H1 (cell line): ENCODE measurements at regions not wholly inside any gene's neighbourhood (a gene's known extent, or its start where the extent isn't known, plus 50 kb on each side); places are given as distances from the start of the nearest gene placed in this dataset.

Experiments
- CTCF ChIA-PET: fragments of 300-600 bp; sonication (Branson Sonifier 250); formaldehyde crosslinking; loops from one replicate; lab custom pipeline; 2021; ENCODE audit not compliant: partially characterized antibody; lab: Charles Lee
- POLR2A ChIA-PET: fragments of 300-600 bp; sonication (Branson Sonifier 250); formaldehyde crosslinking; loops from one replicate; lab custom pipeline; 2021; ENCODE audit warnings: inconsistent platforms; ENCODE audit not compliant: partially characterized antibody; lab: Charles Lee
- DNase-seq, 2 experiments: peaks; one replicate each; pipeline versions ENCODE4 v3.0.0 to v3.0.0-alpha.2; 2010 to 2022; ENCODE audit warnings: low spot score in 2 of 2, low read depth in 1 of 2, mixed read lengths in 1 of 2
- FAIRE-seq: peaks from 2 replicates; lab custom pipeline; 2011; peaks lifted over from hg19 to GRCh38; lab: Jason Lieb, UNC
- H2AFZ ChIP-seq: 2 replicates; pipeline ENCODE4 v1.8.1; 2012; ENCODE audit warnings: low read length, inconsistent platforms
- H2AK5ac ChIP-seq: 2 replicates; pipeline ENCODE4 v1.6.1; 2013; ENCODE audit warnings: low read depth, low read length
- H2BK120ac ChIP-seq: replicated peaks from 2 replicates; pipeline ENCODE3; 2013; ENCODE audit warnings: low read depth, low read length, inconsistent platforms
- H2BK12ac ChIP-seq: 2 replicates; pipeline ENCODE4 v1.6.1; 2013; ENCODE audit warnings: low read depth, low read length
- H2BK15ac ChIP-seq: 2 replicates; pipeline ENCODE4 v1.6.1; 2013; ENCODE audit warnings: low read length
- H2BK20ac ChIP-seq: 2 replicates; pipeline ENCODE4 v1.6.1; 2013; ENCODE audit warnings: low read length
- H2BK5ac ChIP-seq: 2 replicates; pipeline ENCODE4 v1.6.1; 2013; ENCODE audit warnings: low read depth, low read length
- H3K14ac ChIP-seq: 2 replicates; pipeline ENCODE4 v1.6.1; 2013; ENCODE audit warnings: inconsistent platforms; ENCODE audit not compliant: insufficient read length
- H3K18ac ChIP-seq: 2 replicates; pipeline ENCODE4 v1.6.1; 2013; ENCODE audit warnings: low read length; ENCODE audit errors: extremely low read depth
- H3K23ac ChIP-seq: 2 replicates; pipeline ENCODE4 v1.6.1; 2013; ENCODE audit warnings: inconsistent platforms; ENCODE audit not compliant: insufficient read length
- H3K23me2 ChIP-seq: 2 replicates; pipeline ENCODE4 v1.6.1; 2013; ENCODE audit warnings: low read depth, low read length
- H3K27ac ChIP-seq: 2 replicates; pipeline ENCODE4 v1.6.1; 2011; ENCODE audit warnings: low read depth, low read length, inconsistent platforms
- H3K27me3 ChIP-seq, 4 experiments: replicated peaks in 1 of 4; 1 replicate in 1 of 4; 2 replicates in 3 of 4; pipeline versions ENCODE4 v1.6.1 to v1.8.1; 2011 to 2013; ENCODE audit warnings: low read length in 3 of 4, mild to moderate bottlenecking in 3 of 4, inconsistent platforms in 2 of 4, mixed read lengths in 2 of 4, moderate library complexity in 1 of 4; ENCODE audit not compliant: control insufficient read depth in 3 of 4, insufficient read depth in 3 of 4; ENCODE audit errors: extremely low read depth in 1 of 4
- H3K36me3 ChIP-seq, 4 experiments: 2 replicates each; pipeline versions ENCODE4 v1.6.1 to v1.8.1; 2011 to 2013; ENCODE audit warnings: mild to moderate bottlenecking in 4 of 4, low read length in 3 of 4, moderate library complexity in 2 of 4, control low read depth in 1 of 4, inconsistent platforms in 1 of 4; ENCODE audit not compliant: insufficient read depth in 4 of 4, control insufficient read depth in 2 of 4
- H3K4ac ChIP-seq: replicated peaks from 2 replicates; pipeline ENCODE3; 2013; ENCODE audit warnings: low read length, low read depth, mixed read lengths, inconsistent platforms; ENCODE audit not compliant: insufficient read length
- H3K4me1 ChIP-seq, 4 experiments: replicated peaks in 1 of 4; 1 replicate in 1 of 4; 2 replicates in 3 of 4; pipeline versions ENCODE4 v1.6.1 to v1.8.1; 2011 to 2013; ENCODE audit warnings: low read length in 3 of 4, inconsistent platforms in 2 of 4, mixed read lengths in 1 of 4; ENCODE audit not compliant: insufficient read depth in 4 of 4, control insufficient read depth in 3 of 4
- H3K4me2 ChIP-seq, 2 experiments: 2 replicates each; pipeline versions ENCODE4 v1.6.1 to v1.8.1; 2011 to 2013; ENCODE audit warnings: low read depth in 2 of 2, low read length in 2 of 2, control low read depth in 1 of 2, inconsistent platforms in 1 of 2, mild to moderate bottlenecking in 1 of 2; ENCODE audit not compliant: insufficient read depth in 1 of 2
- H3K4me3 ChIP-seq, 4 experiments: fragments of 200-600, 300-600 bp in 1 of 4; sonication (generic), shearing (Covaris generic), sonication (Bioruptor Twin) in 1 of 4; 2 replicates each; pipeline versions ENCODE4 v1.5.1 to v1.8.1; 2011 to 2016; ENCODE audit warnings: low read length in 4 of 4, low read depth in 3 of 4, control low read depth in 2 of 4, inconsistent platforms in 2 of 4, mild to moderate bottlenecking in 2 of 4, mixed read lengths in 1 of 4, moderate library complexity in 1 of 4; ENCODE audit not compliant: insufficient read depth in 2 of 4; ENCODE audit errors: extremely low read depth in 1 of 4
- H3K56ac ChIP-seq: replicated peaks from 2 replicates; pipeline ENCODE3; 2013; ENCODE audit warnings: low read depth, mild to moderate bottlenecking, mixed read lengths, low read length, inconsistent platforms; ENCODE audit not compliant: insufficient read length
- H3K79me1 ChIP-seq: 2 replicates; pipeline ENCODE4 v1.6.1; 2013; ENCODE audit warnings: low read depth, low read length, control low read depth
- H3K79me2 ChIP-seq, 2 experiments: 2 replicates each; pipeline versions ENCODE4 v1.6.1 to v1.8.1; 2012 to 2013; ENCODE audit warnings: low read length in 2 of 2, mild to moderate bottlenecking in 2 of 2, inconsistent platforms in 1 of 2; ENCODE audit not compliant: insufficient read depth in 2 of 2, control insufficient read depth in 1 of 2
- H3K9ac ChIP-seq, 4 experiments: replicated peaks in 1 of 4; 1 replicate in 1 of 4; 2 replicates in 3 of 4; pipeline versions ENCODE4 v1.6.1 to v1.8.1; 2011 to 2013; ENCODE audit warnings: low read depth in 3 of 4, low read length in 3 of 4, control low read depth in 2 of 4, mild to moderate bottlenecking in 2 of 4, moderate library complexity in 2 of 4, inconsistent platforms in 1 of 4; ENCODE audit errors: extremely low read depth in 1 of 4
- H3K9me3 ChIP-seq, 2 experiments: 2 replicates each; pipeline versions ENCODE4 v1.6.1 to v1.8.1; 2012 to 2013; ENCODE audit warnings: mild to moderate bottlenecking in 2 of 2, moderate library complexity in 2 of 2, control low read depth in 1 of 2, inconsistent platforms in 1 of 2, low read depth in 1 of 2, low read length in 1 of 2, mixed read lengths in 1 of 2; ENCODE audit not compliant: insufficient read depth in 2 of 2
- H4K20me1 ChIP-seq, 2 experiments: replicated peaks in 1 of 2; 2 replicates each; pipeline versions ENCODE3 to v1.8.1; 2011 to 2013; ENCODE audit warnings: inconsistent platforms in 2 of 2, low read length in 2 of 2, mild to moderate bottlenecking in 1 of 2; ENCODE audit not compliant: insufficient read depth in 2 of 2, control insufficient read depth in 1 of 2
- H4K5ac ChIP-seq: 2 replicates; pipeline ENCODE4 v1.6.1; 2013; ENCODE audit warnings: low read length, low read depth, mixed read lengths, inconsistent platforms; ENCODE audit not compliant: insufficient read length
- H4K8ac ChIP-seq: 2 replicates; pipeline ENCODE4 v1.8.0; 2013; ENCODE audit warnings: mild to moderate bottlenecking, moderate library complexity, low read length, inconsistent platforms; ENCODE audit not compliant: insufficient read depth; ENCODE audit errors: extremely low read depth
- H4K91ac ChIP-seq: replicated peaks from 2 replicates; pipeline ENCODE3; 2013; ENCODE audit warnings: low read length, mixed read lengths, inconsistent platforms; ENCODE audit not compliant: insufficient read length
- CEBPB ChIP-seq: IDR thresholded peaks from 2 replicates; pipeline ENCODE4 v1.6.1; 2012; ENCODE audit warnings: low read depth, low read length
- CHD1 ChIP-seq: IDR thresholded peaks from 2 replicates; pipeline ENCODE4 v1.6.1; 2012; ENCODE audit warnings: low read depth, low read length, improper control_type of control experiment
- CHD2 ChIP-seq: IDR thresholded peaks from 2 replicates; pipeline ENCODE4 v1.6.1; 2012; ENCODE audit warnings: low read length, improper control_type of control experiment
- CREB1 ChIP-seq: IDR thresholded peaks from 2 replicates; pipeline ENCODE4 v1.6.1; 2012; ENCODE audit warnings: inconsistent platforms
- EGR1 ChIP-seq: IDR thresholded peaks from 2 replicates; pipeline ENCODE4 v1.6.1; 2011; ENCODE audit warnings: low read depth, low read length, borderline replicate concordance
- GABPA ChIP-seq: IDR thresholded peaks from 2 replicates; pipeline ENCODE4 v1.6.1; 2011; ENCODE audit warnings: mild to moderate bottlenecking, low read length, moderate library complexity, borderline replicate concordance; ENCODE audit not compliant: insufficient read depth
- JUN ChIP-seq: IDR thresholded peaks from 2 replicates; pipeline ENCODE4 v1.6.1; 2011; ENCODE audit warnings: low read depth, mild to moderate bottlenecking, improper control_type of control experiment, low read length
- JUND ChIP-seq: IDR thresholded peaks from 2 replicates; pipeline ENCODE4 v1.6.1; 2011; ENCODE audit warnings: mild to moderate bottlenecking, improper control_type of control experiment, low read length
- RBBP5 ChIP-seq: IDR thresholded peaks from 2 replicates; pipeline ENCODE4 v1.7.1; 2012; ENCODE audit warnings: low read depth, mild to moderate bottlenecking, inconsistent platforms, low read length, moderate library complexity, borderline replicate concordance
- SAP30 ChIP-seq: fragments of 300-600 bp; sonication (generic); IDR thresholded peaks from 2 replicates; pipeline ENCODE4 v1.7.1; 2012; ENCODE audit warnings: low read length, moderate library complexity, mild to moderate bottlenecking, inconsistent platforms; ENCODE audit not compliant: insufficient read depth, insufficient replicate concordance
- SIN3A ChIP-seq, 2 experiments: IDR thresholded peaks in 1 of 2; conservative IDR thresholded peaks in 1 of 2; 2 replicates each; pipeline ENCODE4 v1.6.1; 2011 to 2012; ENCODE audit warnings: low read length in 2 of 2, improper control_type of control experiment in 1 of 2, low read depth in 1 of 2, mild to moderate bottlenecking in 1 of 2
- SRF ChIP-seq: IDR thresholded peaks from 2 replicates; pipeline ENCODE4 v1.6.1; 2011; ENCODE audit warnings: mild to moderate bottlenecking, low read depth, low read length, moderate library complexity
- TAF1 ChIP-seq: IDR thresholded peaks from 2 replicates; pipeline ENCODE4 v1.6.1; 2011; ENCODE audit warnings: mild to moderate bottlenecking, low read depth, low read length
- TBP ChIP-seq: IDR thresholded peaks from 2 replicates; pipeline ENCODE4 v1.6.1; 2011; ENCODE audit warnings: low read depth, low read length, improper control_type of control experiment
- TCF12 ChIP-seq: IDR thresholded peaks from 2 replicates; pipeline ENCODE4 v1.6.1; 2011; ENCODE audit warnings: low read depth, mild to moderate bottlenecking, low read length
- WGBS, 2 experiments: shearing (Covaris generic) in 1 of 2; methylation state at CpG; one replicate each; pipeline versions ENCODE4 v1.1.6 to v1.1.7; 2013 to 2015; ENCODE audit warnings: low lambda C conversion rate in 2 of 2, mixed read lengths in 2 of 2, inconsistent platforms in 1 of 2, low coverage in 1 of 2, missing lambda C conversion rate in 1 of 2; ENCODE audit not compliant: insufficient replicate concordance in 2 of 2, insufficient coverage in 1 of 2, insufficient read length in 1 of 2; ENCODE audit errors: extremely low coverage in 1 of 2, missing lambda C conversion rate in 1 of 2; 5-methylcytosine and 5-hydroxymethylcytosine counted together
- TF ChIP-seq, protein P1 (sequence below): IDR thresholded peaks from 2 replicates; pipeline ENCODE4 v1.6.1; 2011; ENCODE audit warnings: low read length, improper control_type of control experiment

DNA sequence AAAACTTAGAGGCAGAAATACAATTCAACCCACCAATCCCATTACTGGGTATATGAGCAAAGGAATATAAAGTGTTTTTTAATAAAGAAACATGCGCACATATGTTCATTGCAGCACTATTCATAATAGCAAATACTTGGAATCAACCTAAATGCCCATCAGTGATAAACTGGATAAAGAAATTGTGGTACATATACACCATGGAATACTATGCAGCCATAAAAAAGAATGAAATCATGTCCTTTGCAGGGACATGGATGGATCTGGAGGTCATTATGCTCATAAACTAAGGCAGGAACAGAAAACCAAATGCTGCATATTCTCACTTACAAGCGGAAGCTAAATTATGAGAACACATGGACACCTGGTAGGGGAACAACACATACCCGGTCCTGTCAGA lies 807.7 kb upstream of the INTU start:
- no peak overlapping the region for H2AFZ ChIP-seq
- no peak overlapping the region for H4K91ac ChIP-seq
- H3K79me2 ChIP-seq, result no peaks in the 10 kb centered on the region
- H3K27ac ChIP-seq, result no peak overlapping the region
- H3K23ac ChIP-seq, result no peak overlapping the region
- H3K27me3 ChIP-seq, result no peaks in the 10 kb centered on the region
- no peak overlapping the region for H2AK5ac ChIP-seq
- H3K36me3 ChIP-seq, result no peaks in the 10 kb centered on the region
- no peak overlapping the region for H2BK5ac ChIP-seq
- H4K8ac ChIP-seq, result no peak overlapping the region
- no peaks in the 10 kb centered on the region for H3K79me1 ChIP-seq
- FAIRE-seq (no peak), DNase-seq (no peak)
- TF ChIP-seq JUND (no peak), SAP30 (no peak), GABPA (no peak), TAF1 (no peak), JUN (no peak), TCF12 (no peak), SIN3A (conservative IDR thresholded peaks at IDR 0.05 in 1 of 2, IDR thresholded peaks at IDR 0.05 in 1 of 2; ENCODE audit: low read depth in 1 of 2, low read length in 2 of 2) (no peak), TBP (no peak), CEBPB (no peak), RBBP5 (no peak), CHD1 (no peak), SRF (no peak), CREB1 (no peak), CHD2 (no peak), EGR1 (no peak)
- TF ChIP-seq, protein P1, sequence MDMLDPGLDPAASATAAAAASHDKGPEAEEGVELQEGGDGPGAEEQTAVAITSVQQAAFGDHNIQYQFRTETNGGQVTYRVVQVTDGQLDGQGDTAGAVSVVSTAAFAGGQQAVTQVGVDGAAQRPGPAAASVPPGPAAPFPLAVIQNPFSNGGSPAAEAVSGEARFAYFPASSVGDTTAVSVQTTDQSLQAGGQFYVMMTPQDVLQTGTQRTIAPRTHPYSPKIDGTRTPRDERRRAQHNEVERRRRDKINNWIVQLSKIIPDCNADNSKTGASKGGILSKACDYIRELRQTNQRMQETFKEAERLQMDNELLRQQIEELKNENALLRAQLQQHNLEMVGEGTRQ, result no peak
- no peak overlapping the region for H3K4me2 ChIP-seq
- CTCF ChIA-PET, result no interaction called here
- H2BK15ac ChIP-seq, result no peak overlapping the region
- H3K9me3 ChIP-seq, result no peaks in the 10 kb centered on the region
- H3K4me1 ChIP-seq, result no peaks in the 10 kb centered on the region
- no peak overlapping the region for H3K56ac ChIP-seq
- no peak overlapping the region for H3K4ac ChIP-seq
- no peak overlapping the region for H4K5ac ChIP-seq
- no peak overlapping the region for H3K4me3 ChIP-seq
- POLR2A ChIA-PET, result no interaction called here
- no peak overlapping the region for H2BK20ac ChIP-seq
- H3K14ac ChIP-seq, result no peak overlapping the region
- H3K9ac ChIP-seq, result no peak overlapping the region
- 67% methylated on average over 3 of the region's 3 CpGs; no CpG with 5 or more reads in 1 of the 2 experiments for whole genome bisulfite sequencing, 2 experiments
- H2BK120ac ChIP-seq, result no peak overlapping the region
- H2BK12ac ChIP-seq, result no peak overlapping the region
- no peaks in the 10 kb centered on the region for H3K23me2 ChIP-seq
- no peaks in the 10 kb centered on the region for H4K20me1 ChIP-seq
- H3K18ac ChIP-seq, result no peak overlapping the region
